ENCODE measurements at regions not wholly inside any gene's neighbourhood (a gene's known extent, or its start where the extent isn't known, plus 50 kb on each side); places are given as distances from the start of the nearest gene placed in this dataset.
"Not testable (repeated sequence)": the region's sequence is repeated elsewhere in the genome, so short reads cannot be mapped to it uniquely, and the experiment has no call there.

- not testable (repeated sequence) for TF ChIP-seq CTCF, POLR2A (IDR thresholded peaks at IDR 0.05)
Observed at GRCh38 chr7:51373607-51374006, 57.0 kb upstream of the COBL start.

All from lower leg skin (tissue), 3 donors.